Panc1 (cell line): ENCODE measurements at regions not wholly inside any gene's neighbourhood (a gene's known extent, or its start where the extent isn't known, plus 50 kb on each side); places are given as distances from the start of the nearest gene placed in this dataset.

Experiments used
- POLR2AphosphoS5 ChIP-seq: IDR thresholded peaks from 2 replicates; pipeline ENCODE4 v1.6.1; 2012; ENCODE audit warnings: mild to moderate bottlenecking, low read depth, low read length, moderate library complexity
- REST ChIP-seq, 2 experiments: IDR thresholded peaks; 2 replicates each; pipeline ENCODE4 v1.6.1; 2011 to 2012; ENCODE audit warnings: low read depth in 2 of 2, control low read depth in 1 of 2, low read length in 1 of 2, mild to moderate bottlenecking in 1 of 2, moderate library complexity in 1 of 2; ENCODE audit not compliant: insufficient read depth in 1 of 2
- SIN3A ChIP-seq: IDR thresholded peaks from 2 replicates; pipeline ENCODE4 v1.6.1; 2012; ENCODE audit warnings: low read depth, mild to moderate bottlenecking, low read length, moderate library complexity, borderline replicate concordance; ENCODE audit not compliant: insufficient read depth
- TCF7L2 ChIP-seq: IDR thresholded peaks from 2 replicates; pipeline ENCODE4 v1.6.1; 2011; ENCODE audit warnings: mild to moderate bottlenecking, low read depth, low read length, inconsistent platforms
- TF ChIP-seq, protein P1 (sequence below): fragments of 450-650 bp; IDR thresholded peaks from 2 replicates; pipeline ENCODE4 v1.5.1; 2017; ENCODE audit warnings: mild to moderate bottlenecking

DNA sequence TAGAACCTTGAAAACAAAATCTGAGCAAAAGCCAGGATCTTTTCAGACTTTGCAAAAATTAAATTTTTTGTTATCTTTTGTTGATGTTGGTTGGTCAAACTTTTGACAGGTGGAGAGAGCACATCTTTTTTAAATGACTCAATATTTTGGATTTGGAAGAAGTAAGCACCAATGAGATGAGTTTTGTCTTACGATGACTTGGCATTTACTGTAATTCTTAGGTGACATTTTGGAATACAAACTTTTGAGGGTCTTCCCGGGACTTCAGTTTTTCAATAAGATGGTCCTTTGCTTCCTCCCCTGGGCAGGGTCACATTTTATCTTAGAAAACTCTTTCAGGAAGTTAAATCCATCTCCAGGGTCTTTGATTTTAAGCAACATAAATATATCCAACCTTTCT lies 423.9 kb downstream of the HS3ST3B1 start:
- TF ChIP-seq, protein P1, sequence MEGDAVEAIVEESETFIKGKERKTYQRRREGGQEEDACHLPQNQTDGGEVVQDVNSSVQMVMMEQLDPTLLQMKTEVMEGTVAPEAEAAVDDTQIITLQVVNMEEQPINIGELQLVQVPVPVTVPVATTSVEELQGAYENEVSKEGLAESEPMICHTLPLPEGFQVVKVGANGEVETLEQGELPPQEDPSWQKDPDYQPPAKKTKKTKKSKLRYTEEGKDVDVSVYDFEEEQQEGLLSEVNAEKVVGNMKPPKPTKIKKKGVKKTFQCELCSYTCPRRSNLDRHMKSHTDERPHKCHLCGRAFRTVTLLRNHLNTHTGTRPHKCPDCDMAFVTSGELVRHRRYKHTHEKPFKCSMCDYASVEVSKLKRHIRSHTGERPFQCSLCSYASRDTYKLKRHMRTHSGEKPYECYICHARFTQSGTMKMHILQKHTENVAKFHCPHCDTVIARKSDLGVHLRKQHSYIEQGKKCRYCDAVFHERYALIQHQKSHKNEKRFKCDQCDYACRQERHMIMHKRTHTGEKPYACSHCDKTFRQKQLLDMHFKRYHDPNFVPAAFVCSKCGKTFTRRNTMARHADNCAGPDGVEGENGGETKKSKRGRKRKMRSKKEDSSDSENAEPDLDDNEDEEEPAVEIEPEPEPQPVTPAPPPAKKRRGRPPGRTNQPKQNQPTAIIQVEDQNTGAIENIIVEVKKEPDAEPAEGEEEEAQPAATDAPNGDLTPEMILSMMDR, result no peak
- TF ChIP-seq REST (IDR thresholded peaks at IDR 0.05; ENCODE audit: insufficient read depth in 1 of 2, low read depth in 2 of 2, low read length in 1 of 2) (no peak), SIN3A (no peak), POLR2AphosphoS5 (no peak), TCF7L2 (no peak)
